ENCODE measurements at regions not wholly inside any gene's neighbourhood (a gene's known extent, or its start where the extent isn't known, plus 50 kb on each side); places are given as distances from the start of the nearest gene placed in this dataset.

DNA sequence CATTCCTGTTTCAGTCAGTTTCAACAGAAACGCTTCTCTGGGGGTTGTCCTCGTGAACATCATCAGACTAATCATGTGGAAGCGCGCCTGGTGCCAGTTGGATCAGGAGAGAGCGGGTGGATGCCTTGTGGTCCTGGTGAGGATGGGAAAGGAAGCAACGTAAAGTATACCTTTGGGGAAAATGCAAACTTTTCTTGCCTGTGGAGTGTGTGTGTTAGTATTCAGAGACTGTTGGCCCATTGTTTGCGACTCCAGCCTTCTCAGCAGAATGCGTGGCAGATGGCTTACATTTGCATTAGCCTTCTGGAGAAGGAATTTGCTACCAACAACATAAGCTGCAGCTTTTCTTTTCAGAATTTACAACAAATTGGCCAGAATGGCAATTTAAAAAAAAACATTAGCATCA lies 173.9 kb downstream of the RWDD3 start:
- TF ChIP-seq, protein P1, sequence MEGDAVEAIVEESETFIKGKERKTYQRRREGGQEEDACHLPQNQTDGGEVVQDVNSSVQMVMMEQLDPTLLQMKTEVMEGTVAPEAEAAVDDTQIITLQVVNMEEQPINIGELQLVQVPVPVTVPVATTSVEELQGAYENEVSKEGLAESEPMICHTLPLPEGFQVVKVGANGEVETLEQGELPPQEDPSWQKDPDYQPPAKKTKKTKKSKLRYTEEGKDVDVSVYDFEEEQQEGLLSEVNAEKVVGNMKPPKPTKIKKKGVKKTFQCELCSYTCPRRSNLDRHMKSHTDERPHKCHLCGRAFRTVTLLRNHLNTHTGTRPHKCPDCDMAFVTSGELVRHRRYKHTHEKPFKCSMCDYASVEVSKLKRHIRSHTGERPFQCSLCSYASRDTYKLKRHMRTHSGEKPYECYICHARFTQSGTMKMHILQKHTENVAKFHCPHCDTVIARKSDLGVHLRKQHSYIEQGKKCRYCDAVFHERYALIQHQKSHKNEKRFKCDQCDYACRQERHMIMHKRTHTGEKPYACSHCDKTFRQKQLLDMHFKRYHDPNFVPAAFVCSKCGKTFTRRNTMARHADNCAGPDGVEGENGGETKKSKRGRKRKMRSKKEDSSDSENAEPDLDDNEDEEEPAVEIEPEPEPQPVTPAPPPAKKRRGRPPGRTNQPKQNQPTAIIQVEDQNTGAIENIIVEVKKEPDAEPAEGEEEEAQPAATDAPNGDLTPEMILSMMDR (IDR thresholded peaks at IDR 0.05): no peak
- no peak for TF ChIP-seq POLR2A (IDR thresholded peaks at IDR 0.05; ENCODE audit: low read depth)
- TF ChIP-seq POLR2AphosphoS5 (IDR thresholded peaks at IDR 0.05): no peak
- no peak for TF ChIP-seq EP300 (IDR thresholded peaks at IDR 0.05)
